HG02885 (cell line): ENCODE measurements at regions not wholly inside any gene's neighbourhood (a gene's known extent, or its start where the extent isn't known, plus 50 kb on each side); places are given as distances from the start of the nearest gene placed in this dataset.

Source experiments
- ATAC-seq: cut with Tn5 transposase; IDR thresholded peaks from one replicate; pipeline ENCODE4 v1.9.1; 2021; ENCODE audit warnings: mild to moderate bottlenecking; ENCODE audit not compliant: unreplicated experiment, poor library complexity

DNA sequence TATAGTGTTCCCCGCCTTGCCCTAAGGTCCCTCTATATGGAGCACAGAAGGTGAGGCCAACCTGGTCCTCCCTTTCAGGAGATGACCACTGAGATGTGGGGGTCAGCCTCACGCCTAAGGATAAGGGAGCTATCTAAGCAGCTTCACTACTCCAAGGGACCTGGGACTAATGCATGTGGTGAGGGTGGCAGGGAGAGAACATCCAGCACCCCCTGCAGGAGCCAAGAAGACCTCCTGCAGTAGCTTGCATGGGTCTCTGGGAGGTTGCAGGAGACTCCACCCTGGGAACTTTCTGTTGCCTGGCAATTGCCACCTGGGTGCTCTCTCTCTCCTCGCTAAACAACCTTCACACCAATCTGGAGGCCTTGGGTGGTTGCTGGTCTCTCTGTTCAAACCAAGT is 93.0 kb upstream of the KLHL29 start:
- ATAC-seq, result no peak

DNA sequence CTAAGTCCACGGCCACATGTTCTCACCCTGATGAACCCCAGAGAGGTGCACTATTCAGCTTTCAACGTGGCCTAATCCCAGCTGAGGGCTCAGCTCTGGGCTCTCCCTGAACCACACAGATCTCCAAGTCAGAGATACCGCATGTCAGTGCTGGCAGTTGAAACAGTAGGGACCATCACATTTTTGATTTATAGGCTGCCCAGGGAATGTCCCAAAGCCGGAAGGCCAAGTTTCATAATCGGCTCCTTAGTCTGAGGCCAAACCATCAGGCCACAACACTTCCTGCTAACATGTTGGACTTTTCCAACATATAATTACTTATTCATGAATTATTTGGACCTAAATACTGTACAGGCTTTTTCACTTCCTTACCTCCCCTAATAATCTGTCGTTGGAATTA is 91.9 kb upstream of the KLHL29 start:
- ATAC-seq, result no peak

GRCh38 chr2:23293731-23294130 is 91.2 kb upstream of the KLHL29 start:
- ATAC-seq, result no peak

DNA sequence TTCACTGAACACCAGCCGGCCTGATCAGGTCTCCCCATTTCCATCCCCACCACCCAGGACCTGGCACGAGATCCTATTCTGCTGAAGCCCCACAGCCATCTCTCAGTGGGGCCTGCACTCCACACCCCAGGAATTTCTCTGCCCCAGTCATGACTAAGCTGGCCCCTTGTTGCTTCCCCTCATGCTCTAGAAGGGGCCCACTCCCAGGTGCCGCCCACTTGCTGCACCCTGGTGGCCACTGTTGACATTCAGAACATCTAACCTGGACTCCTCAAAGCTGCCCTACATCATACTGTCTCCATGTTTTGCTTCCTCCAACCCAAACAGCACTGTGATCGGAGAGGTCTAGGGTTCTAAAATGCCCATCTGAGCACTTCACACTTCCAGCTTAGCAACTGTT is 90.7 kb upstream of the KLHL29 start:
- ATAC-seq, result no peak

DNA sequence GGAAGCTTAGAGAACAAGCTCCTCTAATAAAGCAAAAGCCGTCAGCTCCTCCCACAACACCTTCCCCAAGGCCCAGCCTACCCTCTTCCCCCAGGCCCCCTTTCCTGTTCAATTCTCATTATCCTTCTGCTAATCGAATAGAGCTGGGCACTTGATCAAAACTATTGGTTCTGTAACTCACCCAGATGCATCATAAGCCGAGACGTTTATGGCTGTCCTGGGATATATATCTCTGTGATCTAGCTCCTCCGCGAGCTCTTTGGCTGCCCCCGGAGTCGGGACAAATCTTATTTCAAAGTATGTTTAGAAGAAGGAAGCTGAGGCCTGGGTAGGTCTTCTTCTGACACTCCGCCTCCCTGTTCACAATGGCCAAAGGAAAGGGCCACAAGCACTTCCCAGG is 88.3 kb upstream of the KLHL29 start:
- no peak for ATAC-seq

GRCh38 chr2:23297112-23297511 is 87.9 kb upstream of the KLHL29 start:
- ATAC-seq, result no peak

- ATAC-seq, result no peak
Measured at GRCh38 chr2:23298551-23298950, 86.4 kb upstream of the KLHL29 start.

DNA sequence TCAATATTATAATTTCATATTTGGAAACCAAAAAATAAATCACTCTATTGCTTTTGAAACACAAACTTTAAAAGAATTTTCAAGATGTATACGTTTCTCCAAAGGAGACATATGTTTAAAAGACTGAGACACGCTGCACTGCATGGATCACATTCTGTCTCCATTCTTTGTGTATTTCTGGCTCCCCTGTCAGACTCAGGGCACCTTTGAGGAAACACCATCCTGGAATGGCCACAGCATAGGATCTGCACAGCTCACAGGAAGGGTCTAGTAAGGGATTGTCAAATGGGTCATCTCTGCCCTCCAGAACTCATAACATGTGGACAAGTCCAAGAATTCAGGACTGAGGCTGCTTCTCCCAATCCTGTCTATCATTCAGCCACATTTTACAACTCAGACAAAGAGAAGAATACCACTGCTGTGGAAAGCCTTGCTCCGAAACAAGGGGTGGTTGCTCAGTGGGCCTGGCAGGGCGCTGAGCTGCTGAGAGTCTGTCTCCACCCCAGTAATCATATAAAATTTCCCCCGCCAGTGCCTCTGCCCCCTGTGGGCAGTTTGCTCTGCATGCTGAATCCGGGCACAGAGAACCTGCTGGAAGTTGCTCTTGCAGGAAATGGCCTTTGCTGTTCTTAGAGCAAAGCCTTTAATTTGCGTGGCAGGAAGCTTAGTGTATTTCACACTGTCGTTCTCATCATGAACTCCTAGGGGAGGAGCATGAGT is 85.3 kb upstream of the KLHL29 start:
- no peak for ATAC-seq

DNA sequence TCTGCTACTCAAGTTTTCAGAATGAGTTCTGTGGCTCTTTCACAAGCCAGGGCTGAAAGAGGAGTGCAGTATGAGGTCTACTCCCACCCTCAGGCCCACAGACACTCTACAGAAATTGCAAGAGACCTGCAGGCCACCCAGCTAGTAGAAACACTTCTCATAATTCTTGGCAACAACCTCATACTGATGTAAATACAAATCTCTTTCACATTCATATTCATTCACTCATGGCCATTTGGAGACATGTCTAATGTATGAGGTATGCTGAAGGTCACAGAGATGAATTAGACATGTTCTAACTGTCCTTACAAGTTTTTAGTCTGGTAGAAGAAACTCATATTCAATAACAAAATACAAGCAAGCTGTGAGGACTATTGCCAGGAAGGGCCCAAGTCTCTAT is 83.8 kb upstream of the KLHL29 start:
- no peak for ATAC-seq

DNA sequence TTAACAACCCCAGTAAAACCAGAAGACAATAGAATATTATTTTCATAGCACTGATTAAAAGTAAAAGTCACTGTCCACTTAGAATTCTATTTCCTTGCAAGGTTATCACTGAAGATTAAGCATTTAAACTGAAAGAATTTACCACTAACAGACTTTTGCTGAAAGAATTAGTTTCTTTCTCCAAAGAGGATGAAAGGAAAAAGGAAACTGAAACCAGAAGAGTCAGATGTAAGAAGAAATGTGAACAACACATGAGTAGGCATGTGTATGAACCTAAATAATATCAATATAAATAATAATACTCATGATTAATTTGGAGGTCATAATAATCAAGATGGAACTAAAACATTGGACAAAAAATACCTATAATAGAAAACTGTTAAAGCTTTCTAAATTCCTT is 82.4 kb upstream of the KLHL29 start:
- no peak for ATAC-seq

DNA sequence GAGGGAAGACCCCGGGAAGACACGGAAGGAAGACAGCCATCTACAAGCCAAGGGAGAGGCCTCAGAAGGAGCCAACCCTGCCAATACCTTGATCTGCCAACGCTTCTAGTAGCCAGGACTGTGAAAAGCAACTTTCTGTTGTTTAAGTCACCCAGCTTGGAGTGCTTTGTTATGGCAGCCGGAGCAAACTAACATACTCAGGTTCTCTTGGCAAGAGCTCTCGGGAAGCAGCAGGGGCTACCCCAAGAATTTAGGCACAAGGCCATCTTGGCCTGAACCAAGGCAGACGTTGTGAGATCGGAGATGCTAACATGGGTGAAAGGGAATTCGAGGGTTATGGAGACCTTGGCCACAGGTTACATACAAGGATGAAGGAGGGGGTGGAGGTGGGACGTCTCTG is 78.6 kb upstream of the KLHL29 start:
- ATAC-seq, result no peak

- ATAC-seq, result no peak
Measured at GRCh38 chr2:23311186-23311585, 73.8 kb upstream of the KLHL29 start.

DNA sequence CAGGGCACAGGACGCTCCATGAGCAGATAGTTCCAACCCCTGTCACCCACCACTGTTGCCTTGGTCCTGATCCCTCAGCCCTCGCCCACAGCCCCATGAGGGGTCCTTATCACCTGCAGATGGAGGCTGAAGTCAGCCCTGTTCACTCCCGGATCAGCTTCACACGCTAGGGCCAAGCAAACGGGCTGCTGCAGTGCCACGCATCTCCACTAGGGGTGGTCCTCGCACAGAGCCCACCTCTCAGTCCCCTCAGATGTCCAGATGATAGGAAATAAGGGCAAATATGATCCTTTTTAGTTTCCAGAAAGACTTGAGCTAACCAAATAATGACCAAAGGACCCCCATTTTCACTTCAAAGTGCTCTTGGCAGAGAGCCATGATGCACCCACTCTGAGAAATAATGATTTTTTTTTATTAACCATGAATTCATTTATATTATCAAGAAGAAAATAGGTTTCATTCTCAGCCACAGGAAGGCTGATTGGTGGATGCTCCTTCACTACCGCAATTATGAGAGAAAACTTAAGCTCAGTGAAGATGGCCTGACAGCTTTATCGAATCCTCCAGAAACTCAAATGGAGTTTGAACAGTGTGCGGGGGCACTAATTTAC is 71.9 kb upstream of the KLHL29 start:
- peak; percentile 89 for ATAC-seq

GRCh38 chr2:23314687-23315086 is 70.3 kb upstream of the KLHL29 start:
- ATAC-seq, result no peak

DNA sequence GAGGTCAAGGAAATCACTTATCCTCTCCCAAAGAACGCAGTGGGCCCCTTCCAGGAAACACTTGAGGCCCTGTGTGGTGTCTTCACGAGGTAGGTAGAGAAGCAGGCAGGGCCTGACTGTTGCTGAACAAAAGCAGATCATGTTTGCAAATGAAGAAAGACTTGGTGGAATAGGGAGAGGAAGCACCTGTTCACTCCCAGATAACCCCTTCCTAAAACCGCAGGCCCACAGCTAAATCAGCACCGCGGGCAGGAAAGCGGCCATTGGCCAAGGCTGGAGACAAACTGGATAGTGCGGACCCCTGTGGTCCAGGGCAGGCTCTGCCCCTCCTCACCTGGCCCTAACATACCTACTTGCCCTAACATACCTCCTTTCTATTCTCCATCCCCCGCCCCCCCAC is 64.9 kb upstream of the KLHL29 start:
- ATAC-seq, result no peak

- no peak for ATAC-seq
Measured at GRCh38 chr2:23321751-23322150, 63.2 kb upstream of the KLHL29 start.

GRCh38 chr2:23322567-23323197 is 62.3 kb upstream of the KLHL29 start:
- ATAC-seq, result no peak

DNA sequence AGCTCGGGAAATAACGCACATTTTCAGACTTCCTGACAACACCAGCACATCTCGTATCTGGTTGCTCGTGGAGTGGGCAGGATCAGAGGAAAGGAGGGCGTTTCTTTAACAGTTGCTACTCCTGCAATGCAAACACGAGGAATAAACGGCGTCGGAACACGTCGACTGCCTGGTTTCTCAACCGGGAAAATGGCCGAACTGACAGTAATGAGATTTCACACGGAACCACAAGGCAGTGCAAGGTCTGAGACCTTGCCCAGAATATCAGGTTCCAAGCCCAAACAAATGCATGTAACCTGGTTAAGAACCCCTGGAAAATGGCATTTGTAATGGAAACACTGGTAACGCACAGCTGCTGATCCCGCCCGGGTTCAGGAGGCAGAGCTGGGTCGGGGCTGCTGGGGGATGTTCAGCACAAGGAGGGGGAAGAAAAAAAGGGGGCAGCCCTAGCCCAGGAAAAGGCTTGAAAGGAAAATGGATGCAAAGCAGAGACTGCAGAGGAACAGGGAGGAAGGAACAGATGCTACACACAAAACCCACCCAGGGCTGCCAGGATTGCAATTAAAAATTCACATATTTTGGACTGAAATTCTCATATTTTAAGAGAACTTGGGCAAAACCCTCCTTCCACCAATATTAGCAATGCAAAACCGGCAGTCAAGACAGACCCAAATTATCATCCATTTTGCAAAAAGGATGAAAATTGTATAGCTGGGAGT is 61.6 kb upstream of the KLHL29 start:
- no peak for ATAC-seq

DNA sequence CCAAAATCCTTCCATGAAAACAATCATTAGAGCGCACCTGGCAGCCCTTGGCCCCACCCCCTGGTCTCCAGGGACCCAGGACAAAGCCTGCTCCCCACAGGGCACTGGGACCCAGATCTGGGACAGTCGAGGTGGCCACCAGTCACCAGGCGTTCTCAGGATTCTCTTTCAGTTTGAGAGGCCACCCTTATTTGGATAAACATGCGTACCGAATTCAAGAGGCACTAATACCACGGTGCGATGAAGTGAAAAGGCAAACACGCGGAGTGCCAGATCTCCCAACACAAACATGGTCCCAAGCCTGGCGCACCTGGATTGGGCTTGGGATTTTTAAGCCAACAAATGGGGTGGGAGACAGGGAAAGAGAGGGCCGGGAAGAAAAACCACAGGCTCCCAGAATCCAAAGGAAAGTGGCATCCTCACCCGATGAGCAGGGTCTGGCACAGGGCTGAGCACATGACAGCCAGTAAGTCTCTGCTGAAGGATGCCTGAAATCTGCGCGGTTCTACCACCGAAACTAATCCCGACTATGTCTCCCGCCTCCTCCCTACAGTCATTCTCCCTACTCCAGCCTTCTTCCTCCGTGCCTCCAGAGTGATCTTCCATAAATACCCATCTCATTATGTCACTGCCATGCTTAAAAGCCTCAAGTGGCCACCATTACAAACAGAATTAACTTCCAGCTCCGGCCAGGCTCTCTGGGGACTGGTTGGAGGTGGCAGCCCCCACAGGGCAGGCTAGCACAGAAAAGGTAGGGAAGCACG is 60.9 kb upstream of the KLHL29 start:
- no peak for ATAC-seq

- ATAC-seq, result no peak
Measured at GRCh38 chr2:23326330-23326729, 58.6 kb upstream of the KLHL29 start.

GRCh38 chr2:23327416-23327815 is 57.6 kb upstream of the KLHL29 start:
- no peak for ATAC-seq
